ENCODE measurements at regions not wholly inside any gene's neighbourhood (a gene's known extent, or its start where the extent isn't known, plus 50 kb on each side); places are given as distances from the start of the nearest gene placed in this dataset.

DNA sequence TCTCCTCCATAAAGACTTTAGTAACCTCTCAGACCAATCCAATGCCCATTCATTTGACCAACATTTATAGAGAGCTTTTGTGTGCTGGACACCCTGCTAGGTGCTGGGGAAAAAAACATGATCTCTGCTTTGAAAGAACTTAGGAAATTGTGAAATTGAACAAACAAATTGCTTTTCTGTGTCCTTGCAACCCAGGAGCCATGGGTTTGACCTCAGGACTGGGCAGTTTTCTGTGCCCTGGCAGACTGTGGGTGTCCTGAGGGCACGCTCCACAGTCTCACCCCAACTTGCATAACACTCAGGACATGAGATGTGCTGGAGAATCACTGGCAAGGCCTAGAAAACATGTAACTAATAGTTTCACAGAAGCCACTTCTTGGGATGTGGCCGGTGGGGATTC, 429.1 kb upstream of the ZMIZ1 start:
- H3K36me3 Mint-ChIP-seq = no peaks in the 10 kb centered on the region
- no peaks in the 10 kb centered on the region for H3K4me1 Mint-ChIP-seq
- no peaks in the 10 kb centered on the region for H3K9me3 Mint-ChIP-seq
- no peak for DNase-seq
- H3K4me3 Mint-ChIP-seq = no peak overlapping the region
- no peaks in the 10 kb centered on the region for H3K27me3 Mint-ChIP-seq
- no peak overlapping the region for H3K27ac Mint-ChIP-seq

DNA sequence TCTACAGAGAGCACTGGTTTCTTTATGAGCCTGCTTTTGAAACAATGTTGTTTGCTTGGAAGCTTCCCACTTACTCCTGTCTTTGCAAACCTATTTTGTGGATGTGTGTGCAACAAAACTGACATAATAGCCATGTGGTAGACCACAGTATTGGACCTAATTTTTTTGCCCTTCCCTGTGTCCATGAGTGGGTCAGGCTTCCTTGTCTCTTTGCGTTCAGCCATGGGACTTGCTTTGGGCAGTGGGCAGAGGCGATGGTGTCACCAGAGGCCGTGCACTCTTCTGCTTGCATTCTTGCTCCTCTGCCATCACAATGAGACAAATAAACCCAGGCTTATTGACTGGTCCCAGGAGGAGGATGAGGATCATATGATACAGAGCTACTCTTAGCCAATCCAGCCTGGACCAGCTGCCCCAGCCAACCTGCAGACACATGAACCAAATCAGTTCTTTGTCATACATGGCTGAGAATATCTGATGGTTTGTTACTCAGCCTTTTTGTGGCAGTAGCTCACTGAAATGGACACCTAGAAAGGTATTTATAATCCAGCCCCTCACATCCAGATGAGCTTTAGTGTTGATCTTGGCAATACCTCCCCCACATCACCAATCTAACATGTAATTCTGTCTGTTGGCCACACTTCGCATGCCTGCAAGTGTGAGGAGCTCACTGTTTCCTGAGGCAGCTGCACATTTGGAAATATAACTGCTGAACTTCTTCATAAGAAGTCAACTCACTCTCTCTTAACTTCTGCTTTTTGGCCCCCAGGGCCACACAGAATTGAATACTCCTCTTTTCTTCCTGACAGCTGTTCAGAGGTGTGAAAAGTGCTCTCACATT, 427.8 kb upstream of the ZMIZ1 start:
- no peaks in the 10 kb centered on the region for H3K4me1 Mint-ChIP-seq
- no peak overlapping the region for H3K27ac Mint-ChIP-seq
- no peak for DNase-seq
- H3K9me3 Mint-ChIP-seq = no peaks in the 10 kb centered on the region
- H3K36me3 Mint-ChIP-seq = no peaks in the 10 kb centered on the region
- H3K27me3 Mint-ChIP-seq = no peaks in the 10 kb centered on the region
- H3K4me3 Mint-ChIP-seq = no peak overlapping the region

DNA sequence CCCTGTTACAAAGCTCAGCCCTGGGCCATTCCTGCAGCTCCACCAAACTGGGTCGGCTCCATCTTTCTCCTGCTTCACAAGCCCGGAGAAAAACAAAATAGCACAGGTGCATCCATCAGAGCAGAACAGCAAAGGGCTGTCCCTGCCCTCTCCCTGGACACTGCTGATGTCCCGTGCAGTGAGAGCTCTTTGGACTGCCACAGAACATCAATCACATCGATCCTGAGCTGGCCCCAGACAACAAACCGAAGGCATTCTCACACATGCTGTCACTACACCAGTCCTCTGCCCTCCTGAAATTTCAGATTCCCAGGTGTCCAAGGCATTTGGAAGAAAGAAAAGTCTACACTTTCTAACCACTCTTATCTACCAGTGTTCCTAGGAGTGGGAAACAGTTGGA, 427.1 kb upstream of the ZMIZ1 start:
- no peaks in the 10 kb centered on the region for H3K4me1 Mint-ChIP-seq
- no peak overlapping the region for H3K4me3 Mint-ChIP-seq
- DNase-seq = no peak
- H3K27me3 Mint-ChIP-seq = no peaks in the 10 kb centered on the region
- H3K36me3 Mint-ChIP-seq = no peaks in the 10 kb centered on the region
- H3K27ac Mint-ChIP-seq = no peak overlapping the region
- no peaks in the 10 kb centered on the region for H3K9me3 Mint-ChIP-seq

DNA sequence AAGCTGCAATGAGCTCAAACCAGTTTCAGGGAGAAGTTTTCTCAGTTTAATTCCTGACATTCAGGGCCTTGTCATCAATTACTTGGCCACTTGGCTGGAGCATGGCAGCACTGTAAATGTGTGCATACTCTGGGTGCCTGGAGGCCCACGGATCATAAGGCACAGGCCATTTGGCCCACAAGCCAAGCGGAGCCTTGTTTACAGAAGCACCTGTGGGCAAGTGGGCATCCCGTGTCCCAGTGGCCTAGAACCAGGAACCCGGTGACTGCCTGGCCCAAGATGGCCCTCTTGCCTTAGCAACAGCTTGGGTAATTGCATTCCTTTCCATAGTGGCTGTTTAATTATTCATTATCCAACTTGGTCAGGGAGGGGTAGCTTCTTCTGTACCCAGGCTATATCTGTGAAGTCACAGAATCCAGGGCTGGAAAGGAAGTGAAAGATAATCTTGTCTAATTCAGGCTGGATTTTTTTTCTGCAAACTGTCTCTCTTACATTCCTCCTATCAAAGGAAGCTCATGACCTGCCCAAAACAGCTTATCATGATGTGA, 426.4 kb upstream of the ZMIZ1 start:
- H3K36me3 Mint-ChIP-seq = no peaks in the 10 kb centered on the region
- H3K9me3 Mint-ChIP-seq = no peaks in the 10 kb centered on the region
- H3K27me3 Mint-ChIP-seq = no peaks in the 10 kb centered on the region
- H3K4me3 Mint-ChIP-seq = no peak overlapping the region
- DNase-seq = no peak
- H3K27ac Mint-ChIP-seq = no peak overlapping the region
- no peaks in the 10 kb centered on the region for H3K4me1 Mint-ChIP-seq

DNA sequence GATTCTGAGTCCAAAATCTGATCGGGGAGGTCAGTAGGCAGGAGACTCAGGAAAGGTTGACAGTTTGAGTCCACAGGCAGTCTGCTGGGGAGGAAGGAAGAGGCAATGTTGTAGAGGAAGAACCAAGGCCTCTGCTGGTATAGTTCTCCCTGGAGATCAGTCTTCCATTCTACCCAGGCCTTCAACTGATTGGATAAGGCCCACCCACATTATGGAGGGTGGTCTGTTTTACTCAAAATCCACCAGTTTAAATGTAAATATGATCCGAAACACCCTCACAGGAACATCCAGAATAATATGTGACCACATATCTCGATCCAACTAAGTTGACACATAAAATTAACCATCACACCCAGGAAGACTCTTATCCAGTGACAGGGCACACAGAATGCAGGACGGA, 425.3 kb upstream of the ZMIZ1 start:
- Mint-ChIP-seq H3K36me3 (no peaks in the 10 kb centered on the region), H3K9me3 (no peaks in the 10 kb centered on the region), H3K27me3 (peaks cover 2% of the 10 kb centered on the region), H3K27ac (no peak overlapping the region), H3K4me1 (no peaks in the 10 kb centered on the region), H3K4me3 (no peak overlapping the region)
- DNase-seq = no peak

DNA sequence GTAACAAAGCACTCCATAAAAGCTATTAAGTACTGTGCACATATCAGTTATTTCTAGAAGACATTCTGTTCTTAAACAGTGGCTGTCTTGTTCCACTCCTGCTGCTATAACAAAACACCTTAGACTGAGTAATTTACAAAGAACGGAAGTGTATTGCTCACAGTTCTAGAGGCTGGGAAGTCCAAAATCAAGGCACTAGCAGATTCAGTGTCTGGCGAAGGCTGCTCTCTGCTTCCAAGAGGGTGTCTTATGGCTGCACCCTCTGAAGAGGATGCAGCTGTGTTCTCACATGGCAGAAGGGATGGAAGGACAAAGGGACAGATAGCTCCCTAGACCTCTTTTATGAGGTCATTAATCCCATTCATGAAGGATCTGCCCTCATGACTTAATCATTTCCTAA, 424.2 kb upstream of the ZMIZ1 start:
- H3K4me1 Mint-ChIP-seq = no peaks in the 10 kb centered on the region
- no peak overlapping the region for H3K27ac Mint-ChIP-seq
- peaks cover 4% of the 10 kb centered on the region for H3K27me3 Mint-ChIP-seq
- DNase-seq = no peak
- H3K36me3 Mint-ChIP-seq = no peaks in the 10 kb centered on the region
- H3K4me3 Mint-ChIP-seq = no peak overlapping the region
- no peaks in the 10 kb centered on the region for H3K9me3 Mint-ChIP-seq

DNA sequence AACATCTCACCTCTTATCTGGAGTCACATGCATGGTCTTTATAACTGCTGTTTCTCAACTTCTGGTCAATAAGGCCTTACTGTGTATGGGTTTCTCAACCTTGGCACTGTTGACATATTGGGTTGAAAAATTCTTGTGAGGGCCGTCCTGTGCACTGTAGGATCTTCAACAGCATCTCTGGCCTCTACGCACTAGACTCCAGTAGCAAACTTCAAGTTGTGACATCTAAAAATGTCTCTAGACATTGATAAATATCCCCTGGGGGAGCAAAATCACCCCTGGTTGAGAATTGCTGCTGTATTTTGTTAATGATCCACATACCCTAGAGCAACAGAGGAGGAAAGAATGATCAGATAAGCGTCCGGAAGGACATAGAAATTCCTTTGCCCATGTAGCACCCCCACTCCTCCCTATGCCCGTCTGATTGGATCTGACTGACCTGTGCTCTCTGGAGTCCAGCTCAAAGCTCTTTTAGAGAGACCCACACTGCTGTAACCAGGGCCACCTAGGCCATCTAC, 423.5 kb upstream of the ZMIZ1 start:
- no peak overlapping the region for H3K4me3 Mint-ChIP-seq
- no peaks in the 10 kb centered on the region for H3K4me1 Mint-ChIP-seq
- H3K9me3 Mint-ChIP-seq = no peaks in the 10 kb centered on the region
- H3K27me3 Mint-ChIP-seq = peaks cover 4% of the 10 kb centered on the region
- H3K27ac Mint-ChIP-seq = no peak overlapping the region
- no peaks in the 10 kb centered on the region for H3K36me3 Mint-ChIP-seq
- DNase-seq = no peak

DNA sequence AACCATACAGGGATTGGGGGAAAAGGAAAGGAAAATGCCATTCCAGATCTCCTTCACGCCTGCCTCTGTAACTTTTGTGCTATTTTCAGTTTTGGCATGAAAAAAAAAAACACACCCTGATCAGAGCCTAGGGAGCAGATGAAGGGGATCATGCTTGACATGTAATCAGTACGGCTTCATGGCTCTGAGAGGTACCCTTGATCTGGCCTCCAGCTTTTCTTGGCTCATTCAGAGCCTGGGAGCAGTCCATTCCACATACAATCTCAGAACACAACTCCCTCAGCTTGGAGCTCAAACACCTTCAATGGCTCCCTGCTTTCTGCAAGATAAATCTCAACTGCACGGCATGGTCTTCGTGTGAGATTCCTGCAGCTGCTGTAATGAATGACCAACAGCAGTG, 422.8 kb upstream of the ZMIZ1 start:
- DNase-seq = no peak
- Mint-ChIP-seq H3K4me1 (no peaks in the 10 kb centered on the region), H3K36me3 (no peaks in the 10 kb centered on the region), H3K9me3 (no peaks in the 10 kb centered on the region), H3K27me3 (peaks cover 4% of the 10 kb centered on the region), H3K4me3 (no peak overlapping the region), H3K27ac (no peak overlapping the region)

DNA sequence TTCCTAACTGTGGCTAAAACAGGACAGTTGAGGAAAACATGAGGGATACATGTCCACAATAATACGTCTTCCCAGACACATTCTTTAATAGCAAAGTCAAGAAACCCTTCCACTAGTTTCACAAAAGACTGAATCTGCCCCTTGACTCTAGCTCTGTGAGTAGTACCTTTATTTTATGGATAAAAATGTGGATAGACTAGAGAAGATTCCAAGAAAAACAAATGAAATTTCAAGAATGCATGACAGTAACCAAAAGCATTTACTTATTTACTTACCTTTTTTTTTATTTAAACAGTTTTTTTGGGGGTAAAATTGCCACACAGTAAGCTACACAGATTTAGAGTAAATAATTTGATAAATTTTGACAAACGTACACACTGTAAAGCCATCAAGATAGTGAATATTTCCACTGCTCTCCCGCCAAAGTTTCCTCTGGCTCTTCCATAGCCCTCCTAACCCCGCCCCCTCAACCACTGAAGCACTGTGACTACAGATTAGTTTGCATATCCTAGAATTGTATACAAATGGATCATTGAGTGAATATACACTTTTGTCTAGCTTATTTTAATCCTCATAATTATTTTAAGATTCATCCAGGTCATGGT, 420.4 kb upstream of the ZMIZ1 start:
- H3K9me3 Mint-ChIP-seq = no peaks in the 10 kb centered on the region
- DNase-seq = no peak
- H3K4me1 Mint-ChIP-seq = no peaks in the 10 kb centered on the region
- H3K27me3 Mint-ChIP-seq = peaks cover 12% of the 10 kb centered on the region
- no peaks in the 10 kb centered on the region for H3K36me3 Mint-ChIP-seq
- H3K4me3 Mint-ChIP-seq = no peak overlapping the region
- no peak overlapping the region for H3K27ac Mint-ChIP-seq

DNA sequence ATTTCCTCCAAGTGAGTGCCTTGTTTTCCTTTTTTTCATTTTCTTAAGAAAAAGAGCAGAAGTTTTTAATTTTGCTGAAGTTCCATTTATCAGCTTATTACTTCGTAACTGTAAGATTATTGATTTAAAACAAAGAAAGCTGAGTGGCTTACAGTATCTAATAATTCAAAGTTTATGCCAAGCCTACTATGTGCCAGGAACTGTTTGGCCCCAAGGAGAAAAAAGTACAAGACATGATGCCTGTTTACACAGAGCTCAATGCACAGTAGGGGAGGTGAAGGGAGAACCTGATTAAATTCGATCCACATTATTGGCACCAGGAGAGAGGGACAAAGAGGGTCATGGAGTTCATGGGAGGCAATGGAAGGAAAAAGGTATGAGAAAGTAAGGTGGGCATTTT, 419.3 kb upstream of the ZMIZ1 start:
- Mint-ChIP-seq H3K4me3 (no peak overlapping the region), H3K4me1 (no peaks in the 10 kb centered on the region), H3K9me3 (no peaks in the 10 kb centered on the region), H3K36me3 (no peaks in the 10 kb centered on the region), H3K27me3 (peaks cover 15% of the 10 kb centered on the region), H3K27ac (no peak overlapping the region)
- DNase-seq = no peak

DNA sequence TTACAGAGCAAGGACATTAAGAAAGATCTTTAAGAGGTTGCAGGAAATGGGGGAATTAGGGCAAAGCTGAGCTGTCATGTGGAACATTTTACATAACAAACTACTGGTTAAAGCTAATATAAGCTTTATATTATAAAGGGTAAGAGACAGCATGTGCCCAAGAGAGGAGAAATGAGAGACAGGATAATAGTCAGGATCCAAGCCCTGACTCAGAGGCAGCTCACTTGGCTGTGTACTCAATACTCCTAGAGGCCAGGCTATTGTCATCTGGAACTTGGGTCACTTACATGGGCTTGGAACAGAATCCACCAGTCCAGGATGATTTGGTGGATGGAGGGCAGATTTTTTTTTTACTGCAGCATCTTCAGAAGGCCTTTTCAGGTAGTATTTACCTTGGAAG, 418.6 kb upstream of the ZMIZ1 start:
- no peak for DNase-seq
- Mint-ChIP-seq H3K36me3 (no peaks in the 10 kb centered on the region), H3K27me3 (peaks cover 15% of the 10 kb centered on the region), H3K9me3 (no peaks in the 10 kb centered on the region), H3K27ac (no peak overlapping the region), H3K4me1 (no peaks in the 10 kb centered on the region), H3K4me3 (no peak overlapping the region)

DNA sequence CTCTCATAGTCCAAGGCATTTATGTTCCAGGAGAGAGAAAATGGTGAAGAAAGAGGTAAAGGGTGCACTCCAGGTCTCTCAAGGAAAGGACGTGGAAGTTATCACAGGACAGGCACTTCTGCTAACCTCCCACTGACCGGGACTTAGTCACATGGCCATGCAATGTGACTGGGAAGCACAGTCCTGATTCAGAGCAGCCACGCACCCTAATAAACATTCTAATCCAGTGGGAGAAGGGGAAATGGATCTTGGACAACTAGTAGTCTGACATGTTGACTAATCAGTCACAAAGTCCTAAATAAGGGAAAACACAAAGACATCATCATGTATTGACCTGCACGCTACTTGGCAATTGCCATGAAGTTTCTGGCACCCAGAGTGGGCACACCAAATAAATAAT, 417.5 kb upstream of the ZMIZ1 start:
- no peaks in the 10 kb centered on the region for H3K36me3 Mint-ChIP-seq
- peaks cover 15% of the 10 kb centered on the region for H3K27me3 Mint-ChIP-seq
- no peak overlapping the region for H3K27ac Mint-ChIP-seq
- no peaks in the 10 kb centered on the region for H3K4me1 Mint-ChIP-seq
- no peak overlapping the region for H3K4me3 Mint-ChIP-seq
- no peak for DNase-seq
- H3K9me3 Mint-ChIP-seq = no peaks in the 10 kb centered on the region

DNA sequence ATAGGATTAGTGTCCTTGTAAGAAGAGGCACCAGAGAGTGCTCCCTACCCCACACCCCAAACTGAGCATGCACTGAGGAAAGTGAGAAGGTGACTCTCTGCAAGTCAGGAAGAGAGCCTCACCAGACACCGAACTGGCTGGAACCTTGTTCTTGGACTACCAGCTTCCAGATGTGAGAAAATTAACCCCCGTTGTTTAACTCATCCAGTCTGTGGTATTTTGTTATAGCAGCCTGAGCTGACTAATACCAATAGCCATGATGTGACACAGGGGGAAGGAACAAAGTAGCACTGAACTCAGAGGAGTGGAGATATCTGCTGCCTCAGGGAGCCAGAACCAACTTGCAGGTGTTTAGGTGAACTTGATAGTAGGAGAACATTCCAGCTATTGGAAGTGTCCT, 415.2 kb upstream of the ZMIZ1 start:
- Mint-ChIP-seq H3K36me3 (no peaks in the 10 kb centered on the region), H3K9me3 (no peaks in the 10 kb centered on the region), H3K27ac (no peak overlapping the region), H3K27me3 (peaks cover 13% of the 10 kb centered on the region), H3K4me1 (no peaks in the 10 kb centered on the region), H3K4me3 (no peak overlapping the region)
- no peak for DNase-seq

DNA sequence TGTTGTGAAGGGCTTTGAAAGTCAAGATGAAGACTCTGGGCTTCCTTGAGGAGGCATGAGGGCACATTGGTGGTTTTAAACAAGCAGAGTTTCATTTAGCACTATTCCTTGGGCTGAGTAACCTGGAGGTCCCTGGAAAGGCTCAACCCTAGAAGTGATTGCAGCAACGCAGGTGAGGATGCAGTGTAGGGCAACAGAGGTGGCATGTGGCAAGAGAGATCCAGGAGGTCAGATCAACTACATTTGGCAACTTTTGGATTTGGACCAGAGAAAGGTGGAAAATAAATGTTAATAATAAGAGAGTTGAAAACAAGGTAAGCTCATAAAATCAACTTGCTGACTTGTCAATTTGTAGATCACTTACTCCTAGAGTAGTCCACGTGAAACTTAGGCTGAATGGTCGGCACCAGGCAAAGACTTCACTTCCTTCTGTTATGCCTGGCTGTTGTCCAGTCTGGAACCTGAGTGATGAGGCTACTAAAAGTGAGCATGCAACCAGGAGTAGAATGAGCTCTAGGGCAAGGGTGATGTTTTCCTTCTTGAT, 414.6 kb upstream of the ZMIZ1 start:
- DNase-seq = no peak

DNA sequence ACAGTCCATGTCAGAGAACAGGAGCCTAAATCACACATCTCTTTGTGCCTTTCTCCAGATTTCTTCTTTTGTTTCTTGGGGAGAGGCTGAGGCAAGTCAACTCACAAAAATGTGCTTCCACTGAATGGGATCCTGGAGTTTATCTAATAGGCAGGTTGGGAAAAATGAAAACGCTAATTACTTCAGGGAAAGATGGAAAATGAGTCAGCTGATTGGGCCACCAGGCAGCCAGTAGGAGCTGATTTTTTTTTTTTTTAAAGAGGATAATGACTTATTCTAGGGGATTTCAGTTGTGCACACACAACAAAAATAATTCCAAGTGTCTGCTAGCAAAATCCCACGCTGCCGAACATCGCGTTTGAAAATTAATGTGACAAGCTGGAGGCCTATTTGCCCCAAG, 412.8 kb upstream of the ZMIZ1 start:
- Mint-ChIP-seq H3K9me3 (no peaks in the 10 kb centered on the region), H3K27ac (no peak overlapping the region), H3K36me3 (no peaks in the 10 kb centered on the region), H3K4me1 (no peaks in the 10 kb centered on the region), H3K27me3 (peaks cover 11% of the 10 kb centered on the region), H3K4me3 (no peak overlapping the region)
- no peak for DNase-seq

More for the DNA sequence above, 414.6 kb upstream of the ZMIZ1 start:
- Mint-ChIP-seq H3K9me3 (no peaks in the 10 kb centered on the region), H3K27ac (no peak overlapping the region), H3K4me1 (no peaks in the 10 kb centered on the region), H3K27me3 (peaks cover 11% of the 10 kb centered on the region), H3K4me3 (no peak overlapping the region), H3K36me3 (no peaks in the 10 kb centered on the region)

Measured in activated naive CD8-positive, alpha-beta T cell treated with anti-CD3 and anti-CD28 coated beads for 36 hours (primary cell).